ENCODE measurements at regions not wholly inside any gene's neighbourhood (a gene's known extent, or its start where the extent isn't known, plus 50 kb on each side); places are given as distances from the start of the nearest gene placed in this dataset.
"Not testable (repeated sequence)": the region's sequence is repeated elsewhere in the genome, so short reads cannot be mapped to it uniquely, and the experiment has no call there.

DNA sequence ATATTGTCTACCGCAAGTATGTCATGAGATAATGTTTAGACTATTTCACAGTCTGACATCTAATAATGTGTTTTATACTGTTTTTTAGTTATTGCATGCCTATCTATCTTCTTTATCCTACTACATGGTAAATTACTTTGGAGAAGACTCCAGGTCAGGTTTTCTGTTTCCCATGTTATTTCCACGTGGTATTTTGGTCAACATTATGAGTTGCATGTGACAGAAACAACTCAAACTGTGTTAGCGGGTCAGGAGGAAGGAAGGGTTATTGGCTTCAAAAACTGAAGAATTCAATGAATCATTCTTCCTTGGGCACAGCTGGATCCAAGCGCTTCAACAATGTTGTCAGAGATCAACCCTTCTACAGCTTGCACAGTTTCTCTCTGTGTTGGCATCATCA is 252.1 kb upstream of the CCNG1 start:
- no peak for DNase-seq

DNA sequence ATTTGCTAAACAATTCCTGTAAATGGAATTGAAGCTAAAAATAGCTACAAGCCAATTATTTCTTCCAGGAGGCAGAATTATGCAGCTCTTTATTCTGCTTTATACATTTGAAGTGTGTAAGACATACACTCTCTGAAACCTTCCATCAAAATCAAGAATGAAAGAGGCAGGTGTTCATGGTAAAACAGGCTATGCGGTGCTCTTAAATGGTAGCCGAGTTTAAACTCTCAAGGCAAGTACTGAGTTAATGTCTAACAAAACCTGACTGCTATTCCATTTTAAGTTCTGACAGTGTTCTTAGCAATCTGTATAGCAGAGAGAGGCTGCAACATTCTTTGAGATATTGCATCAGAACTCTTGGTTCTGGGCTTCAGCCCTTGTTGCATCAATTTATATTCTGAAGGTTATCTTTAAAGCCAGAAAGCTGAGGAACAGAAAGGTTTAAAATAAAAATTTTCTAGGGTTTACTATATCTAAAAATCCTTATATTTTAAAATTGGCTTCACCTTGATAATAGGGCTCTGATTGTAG is 248.3 kb upstream of the CCNG1 start:
- no peak for DNase-seq

DNA sequence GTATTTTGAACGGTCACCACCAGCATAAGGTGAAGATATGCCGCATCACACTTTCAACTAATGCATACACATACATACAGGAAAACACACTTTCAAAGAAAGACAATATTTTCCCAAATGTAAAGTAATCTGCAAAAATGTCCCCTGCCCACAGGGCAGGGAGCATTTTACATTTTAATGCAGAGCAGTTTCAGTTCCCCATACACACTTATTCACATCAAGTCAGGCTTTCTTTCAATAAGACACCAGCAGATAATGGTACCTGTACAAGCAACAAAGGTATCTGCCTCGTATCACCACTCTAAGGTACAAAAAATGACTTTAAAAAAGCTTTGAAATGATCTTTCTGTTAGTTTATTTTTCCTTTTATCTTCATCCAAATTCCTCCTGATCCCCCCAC is 247.1 kb upstream of the CCNG1 start:
- no peak for DNase-seq

DNA sequence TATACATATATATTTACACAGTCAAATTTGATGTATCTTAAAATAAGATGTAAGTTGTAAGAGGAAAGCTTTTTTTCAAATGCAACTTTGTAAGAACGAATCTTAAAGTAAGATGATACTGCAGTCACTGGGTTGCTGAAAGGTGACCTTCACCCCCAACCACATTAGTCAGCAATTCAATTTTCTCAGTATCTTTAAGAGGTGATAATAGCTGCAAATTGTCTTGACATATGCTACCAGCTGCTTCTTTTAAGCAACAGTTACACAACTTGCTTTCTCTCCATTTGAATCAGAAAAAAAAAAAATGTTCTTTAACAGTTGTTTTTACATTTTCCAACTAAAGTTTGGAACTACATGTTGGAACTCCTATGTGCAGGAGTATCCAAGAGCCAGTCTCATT is 246.6 kb upstream of the CCNG1 start:
- no peak for DNase-seq

DNA sequence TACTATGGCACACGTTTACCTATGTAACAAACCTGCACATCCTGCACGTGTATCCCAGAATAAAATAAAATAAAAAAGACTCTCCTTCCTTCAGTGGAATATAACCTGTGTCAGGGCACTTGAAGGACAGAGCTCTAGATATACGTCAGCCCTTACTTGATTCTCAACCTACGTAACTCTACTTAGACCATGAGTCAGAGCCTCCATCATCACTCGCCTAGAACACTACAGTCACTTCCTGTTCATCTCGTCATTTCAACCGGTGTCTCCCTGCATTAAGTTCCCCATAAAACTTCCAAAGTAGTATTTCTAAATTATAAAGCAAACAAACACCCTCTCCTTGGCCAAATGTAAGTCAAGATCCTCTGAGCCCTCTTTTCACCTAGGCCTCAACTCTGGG is 243.5 kb upstream of the CCNG1 start:
- no peak for DNase-seq

DNA sequence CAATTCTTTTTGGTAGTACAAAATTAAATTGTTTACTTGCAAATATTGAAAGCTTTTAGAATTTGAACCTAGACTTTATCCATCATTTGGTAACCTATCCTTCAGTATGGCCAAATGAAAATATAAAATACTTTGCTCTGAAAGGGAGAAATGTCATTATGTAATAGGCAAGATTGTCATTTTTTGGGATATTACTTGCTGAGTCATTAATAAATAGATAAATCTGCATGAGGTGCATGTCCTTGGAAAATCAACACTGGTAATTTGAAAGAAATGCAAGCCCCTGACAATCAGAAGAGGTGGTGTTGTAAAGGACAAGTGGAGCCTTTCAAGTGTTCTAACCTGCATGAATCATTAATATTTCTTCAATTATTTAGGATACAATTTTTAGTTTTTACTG is 231.8 kb upstream of the CCNG1 start:
- DNase-seq: no peak

DNA sequence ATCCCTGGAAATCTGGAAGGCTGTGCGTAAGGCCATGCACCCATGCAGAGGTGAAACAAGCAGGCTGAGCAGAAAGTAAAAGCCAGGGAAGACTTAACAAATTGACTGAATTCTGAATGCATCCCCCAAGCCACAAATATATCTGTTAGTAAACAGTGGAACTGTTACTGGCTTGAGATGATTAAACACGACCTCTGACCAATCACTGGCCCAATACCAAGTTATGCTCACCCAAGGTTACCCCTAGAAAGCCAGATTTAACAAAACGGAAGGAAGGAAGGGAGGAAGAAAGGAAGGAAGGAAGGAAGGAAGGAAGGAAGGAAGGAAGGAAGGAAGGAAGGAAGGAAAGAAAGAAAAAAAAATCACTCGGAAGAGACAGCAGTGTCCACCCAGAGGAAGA is 215.8 kb upstream of the CCNG1 start:
- DNase-seq: no peak

DNA sequence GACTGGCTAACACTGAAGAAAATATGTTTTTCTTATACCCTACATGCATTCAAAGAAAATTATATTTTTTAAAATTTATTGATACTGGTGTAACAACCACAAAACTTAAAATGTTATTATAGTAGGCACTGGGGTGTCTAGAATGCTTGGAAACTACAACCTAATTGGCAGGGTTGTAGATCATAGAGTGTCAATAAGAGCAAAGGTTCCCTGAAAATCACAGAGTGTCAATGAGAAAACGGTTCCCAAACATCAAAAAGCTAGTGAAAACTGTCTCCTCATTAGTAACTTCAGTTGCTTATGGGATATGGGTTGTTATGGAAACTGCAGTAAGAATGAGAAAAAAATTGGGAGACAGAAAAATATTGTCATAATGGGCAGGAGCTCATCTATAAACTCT is 214.4 kb upstream of the CCNG1 start:
- DNase-seq: no peak

DNA sequence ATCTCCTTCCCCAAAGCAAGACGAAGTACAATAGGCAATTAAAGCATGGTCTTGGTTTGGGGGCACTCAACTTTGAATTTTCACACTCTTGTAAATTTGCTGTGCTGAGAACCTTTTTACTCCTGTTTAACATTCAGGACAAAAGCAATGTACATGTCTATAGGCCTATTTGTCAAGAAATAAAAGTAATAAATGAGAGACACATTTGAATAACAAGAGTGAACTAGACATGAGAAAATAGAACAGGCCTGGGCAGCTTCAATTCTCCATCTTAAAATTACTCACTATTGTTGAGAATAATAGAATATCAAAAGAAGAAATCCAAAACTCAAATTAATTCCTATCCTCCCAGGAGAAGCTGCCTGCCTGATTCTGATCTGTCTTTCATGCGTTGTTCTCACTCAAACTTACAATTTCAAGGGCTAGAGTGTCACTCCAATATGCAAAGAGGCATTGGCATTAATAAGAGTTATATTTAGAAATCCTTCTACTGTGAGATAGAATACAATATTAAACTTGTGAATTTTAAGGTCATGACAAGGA is 192.9 kb upstream of the CCNG1 start:
- DNase-seq: no peak

DNA sequence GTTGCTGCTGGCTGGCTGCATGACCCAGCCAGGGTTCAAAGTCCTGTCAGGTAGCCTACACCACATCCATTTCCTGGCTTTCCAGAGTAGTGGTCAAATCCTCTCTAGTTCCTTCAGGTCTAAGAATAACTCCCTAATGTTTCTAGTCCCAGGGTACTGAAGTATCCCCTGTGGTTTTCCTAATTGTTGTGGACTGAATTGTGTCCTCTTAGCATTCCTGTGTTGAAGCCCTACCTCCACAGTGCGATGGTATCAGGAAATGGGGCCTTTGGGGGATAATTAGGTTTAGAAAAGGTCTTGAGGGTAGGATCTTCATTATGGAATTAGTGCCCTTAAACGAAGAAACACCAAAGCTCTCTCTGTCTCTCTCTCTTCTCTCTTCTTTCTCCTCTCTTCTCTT is 191.8 kb upstream of the CCNG1 start:
- no peak for DNase-seq

DNA sequence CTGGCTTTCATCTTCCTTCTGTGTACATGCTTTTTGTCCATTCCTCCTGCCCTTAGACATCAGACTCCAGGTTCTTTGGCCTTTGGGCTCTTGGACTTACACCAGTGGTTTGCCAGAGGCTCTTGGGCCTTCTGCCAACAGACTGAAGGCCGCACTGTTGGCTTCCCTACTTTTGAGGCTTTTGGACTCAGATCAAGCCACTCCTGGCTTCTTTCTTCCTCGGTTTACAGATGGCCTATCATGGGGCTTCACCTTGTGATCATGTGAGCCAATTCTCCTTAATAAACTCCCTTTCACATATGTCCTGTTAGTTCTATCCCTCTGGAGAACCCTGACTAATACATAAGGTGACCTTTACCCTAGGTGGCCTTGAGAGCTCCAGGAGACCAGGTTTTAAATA is 189.1 kb upstream of the CCNG1 start:
- DNase-seq: no peak

DNA sequence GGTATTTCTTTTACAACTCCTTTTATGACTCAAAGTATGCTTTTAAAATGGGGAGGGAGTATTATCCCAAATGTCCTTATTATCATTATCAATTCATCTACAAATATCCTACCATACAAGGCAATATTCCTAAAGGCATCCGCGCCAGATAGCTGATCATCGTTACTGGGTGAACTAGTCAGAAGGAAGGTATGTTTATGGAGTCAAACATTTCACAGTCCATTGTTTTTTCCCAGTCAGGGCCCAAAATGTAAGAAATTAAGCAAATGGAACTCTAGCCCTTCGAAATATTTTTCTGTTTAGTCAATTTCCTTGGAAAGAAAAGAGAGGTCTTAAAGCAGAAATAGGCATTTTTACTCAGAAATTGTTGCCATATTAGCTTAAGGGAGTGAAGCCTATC is 188.5 kb upstream of the CCNG1 start:
- no peak for DNase-seq

DNA sequence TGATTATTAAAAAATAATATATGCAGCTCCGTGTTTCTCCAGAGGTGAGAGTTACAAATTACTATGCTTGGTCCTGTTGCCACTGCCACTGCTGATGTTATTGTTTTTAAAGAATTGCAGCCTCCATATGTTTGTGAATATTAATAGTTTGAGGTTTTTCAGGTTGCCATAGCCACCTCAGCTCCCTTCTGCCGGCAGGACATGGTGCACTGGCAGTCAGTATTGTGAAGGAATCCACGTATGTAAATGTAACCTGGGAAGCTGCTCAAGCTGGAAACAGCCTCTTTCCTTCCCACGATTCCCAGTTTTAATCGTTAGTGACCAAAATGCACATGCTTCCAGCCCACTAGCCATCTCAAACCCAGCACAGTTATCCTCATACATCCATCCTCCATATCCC is 184.4 kb upstream of the CCNG1 start:
- DNase-seq: no peak

DNA sequence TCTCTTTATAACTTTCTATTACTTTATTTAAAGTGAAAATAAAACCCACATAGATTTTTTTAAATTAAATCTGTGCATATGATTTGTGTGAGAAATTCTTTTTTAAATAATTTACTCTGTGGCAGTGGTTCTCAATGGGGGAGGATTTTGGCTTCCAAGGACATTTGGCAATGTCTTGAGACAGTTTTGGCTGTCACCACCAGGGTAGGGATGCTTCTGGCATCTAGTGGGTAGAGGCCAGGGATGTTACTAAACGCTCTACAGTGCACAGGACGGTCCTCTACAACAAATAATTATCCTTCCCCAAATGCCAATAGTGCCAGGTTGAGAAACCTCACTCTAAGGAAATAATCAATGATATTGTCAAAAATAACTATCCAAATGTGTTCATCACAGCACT is 177.9 kb upstream of the CCNG1 start:
- no peak for DNase-seq

DNA sequence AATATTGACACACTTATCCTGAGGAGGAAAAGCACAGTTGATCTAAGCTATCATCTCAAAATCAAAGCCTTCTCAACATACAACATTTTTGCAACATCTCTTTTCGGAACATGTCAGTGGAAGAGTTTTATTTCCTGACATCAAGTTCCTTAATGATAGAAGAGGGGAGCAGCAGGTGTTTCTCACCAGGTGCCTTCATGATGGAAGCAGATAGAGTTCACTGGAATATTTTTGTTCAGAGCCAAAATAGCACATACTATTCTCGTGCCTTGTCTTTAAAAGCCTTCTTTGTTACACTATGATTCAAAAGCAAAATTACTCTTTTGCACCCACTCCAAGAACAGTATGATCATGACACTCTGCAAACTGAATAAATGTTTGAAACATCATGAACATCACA is 176.9 kb upstream of the CCNG1 start:
- no peak for DNase-seq

DNA sequence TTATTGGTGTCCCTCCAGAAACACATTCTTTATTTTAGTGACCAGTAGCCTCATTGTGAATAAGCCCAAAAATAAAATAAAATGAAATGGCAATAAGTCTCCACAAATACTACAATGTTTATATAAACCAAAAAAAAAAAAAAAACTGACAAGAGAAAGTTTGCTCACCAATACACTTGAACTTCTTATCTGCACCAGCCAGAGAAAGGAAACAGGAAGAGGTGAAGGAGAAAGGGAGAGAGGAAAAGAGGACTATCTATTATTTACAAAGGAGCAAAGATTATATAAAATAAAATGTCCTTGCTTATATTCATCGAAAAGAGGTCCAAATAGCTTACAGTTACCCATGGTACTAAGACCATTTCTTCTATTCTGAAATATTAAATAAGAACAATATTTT is 176.4 kb upstream of the CCNG1 start:
- no peak for DNase-seq

DNA sequence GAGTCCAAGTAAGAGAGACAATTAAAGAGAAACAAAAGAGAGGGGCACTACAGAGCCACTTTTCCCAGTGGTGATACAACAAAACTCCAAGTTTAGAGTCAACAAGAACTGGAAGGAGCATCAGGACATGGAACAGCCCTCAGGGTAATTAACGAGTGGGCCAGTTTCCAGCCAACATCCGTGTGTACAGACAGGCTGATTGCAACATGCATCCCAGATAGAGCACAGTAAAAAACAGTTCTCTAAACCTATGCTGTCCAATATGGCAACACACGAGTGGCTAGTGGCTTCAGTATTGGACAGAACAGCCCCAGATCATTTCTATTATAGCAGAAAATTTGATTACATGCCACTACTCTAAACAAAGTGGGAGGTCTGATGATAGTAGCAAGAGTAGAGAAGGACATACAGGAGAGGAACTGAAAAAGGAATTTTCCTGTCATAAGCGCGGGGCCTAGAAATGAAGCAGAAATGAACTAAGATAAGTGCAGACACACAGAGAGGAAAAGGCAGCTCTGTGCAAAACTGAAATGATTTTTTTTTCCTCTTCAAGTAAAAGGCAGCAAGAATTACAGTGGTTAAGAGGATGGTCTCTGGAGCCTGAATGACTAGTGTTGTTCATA is 175.6 kb upstream of the CCNG1 start:
- DNase-seq: no peak

DNA sequence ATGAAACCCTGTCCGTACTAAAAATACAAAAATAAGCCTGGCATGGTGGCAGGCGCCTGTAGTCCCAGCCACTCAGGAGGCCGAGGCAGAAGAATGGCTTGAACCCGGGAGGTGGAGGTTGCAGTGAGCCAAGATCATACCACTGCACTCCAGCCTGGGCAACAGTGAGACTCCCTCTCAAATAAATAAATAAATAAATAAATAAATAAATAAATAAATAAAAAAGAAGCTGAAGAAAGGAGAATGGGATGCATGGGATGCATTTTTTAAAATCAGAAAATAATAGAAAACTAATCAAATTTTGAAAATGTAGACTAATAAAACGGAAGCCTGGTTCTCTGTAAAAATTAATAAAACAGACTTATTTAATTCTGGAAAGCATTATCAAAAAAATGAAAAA is 171.1 kb upstream of the CCNG1 start:
- not testable (repeated sequence) for DNase-seq

DNA sequence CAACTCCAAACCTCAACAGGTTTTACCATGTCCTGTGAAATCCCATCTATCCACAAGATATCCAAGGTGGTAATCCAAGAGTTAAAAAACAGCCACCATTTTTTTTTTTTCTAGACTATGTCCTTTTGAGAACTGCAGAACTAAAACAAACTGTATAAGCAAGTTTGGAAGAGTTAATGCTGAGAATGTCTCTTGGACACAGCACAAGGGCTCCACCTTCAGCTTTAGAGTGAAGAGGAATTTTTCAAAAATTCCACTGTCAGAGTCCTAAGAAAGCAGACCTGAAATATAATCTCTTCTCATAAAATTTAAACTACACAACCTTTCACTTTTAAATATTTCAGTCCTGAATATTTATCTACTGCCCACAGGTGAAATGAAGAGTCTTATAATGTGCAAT is 167.8 kb upstream of the CCNG1 start:
- DNase-seq: no peak

DNA sequence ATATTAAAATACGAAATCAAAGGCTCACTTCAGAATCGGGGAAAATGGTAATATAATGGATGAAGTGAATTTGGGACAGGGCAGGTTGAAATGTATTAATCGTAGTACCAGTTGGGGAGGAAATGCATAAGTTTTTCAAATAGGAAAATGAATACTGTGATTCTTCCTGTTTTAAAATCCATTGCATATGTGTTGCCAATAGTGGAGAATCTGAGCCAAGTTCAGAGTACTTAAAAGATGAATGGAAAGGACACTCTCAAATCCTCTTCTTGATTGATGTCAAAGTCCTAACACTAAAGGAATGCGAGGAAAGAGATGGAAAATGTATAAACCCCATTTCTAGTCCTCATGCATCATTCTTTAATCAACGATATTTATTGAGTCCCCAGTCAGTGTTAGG is 160.9 kb upstream of the CCNG1 start:
- DNase-seq: no peak

DNA sequence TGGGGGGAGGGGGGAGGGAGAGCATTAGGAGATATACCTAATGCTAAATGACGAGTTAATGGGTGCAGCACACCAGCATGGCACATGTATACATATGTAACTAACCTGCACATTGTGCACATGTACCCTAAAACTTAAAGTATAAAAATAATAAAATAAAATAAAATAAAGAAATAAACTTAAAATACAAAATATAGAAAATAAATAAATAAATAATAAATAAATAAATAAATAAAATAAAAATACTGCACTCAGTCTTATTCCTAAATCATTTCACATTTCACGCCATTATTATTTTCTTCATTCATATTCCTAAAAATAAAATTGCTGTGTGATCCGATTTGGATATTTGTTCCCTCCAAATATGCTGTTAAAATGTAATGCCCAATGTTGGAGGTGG is 156.5 kb upstream of the CCNG1 start:
- DNase-seq: not testable (repeated sequence)

DNA sequence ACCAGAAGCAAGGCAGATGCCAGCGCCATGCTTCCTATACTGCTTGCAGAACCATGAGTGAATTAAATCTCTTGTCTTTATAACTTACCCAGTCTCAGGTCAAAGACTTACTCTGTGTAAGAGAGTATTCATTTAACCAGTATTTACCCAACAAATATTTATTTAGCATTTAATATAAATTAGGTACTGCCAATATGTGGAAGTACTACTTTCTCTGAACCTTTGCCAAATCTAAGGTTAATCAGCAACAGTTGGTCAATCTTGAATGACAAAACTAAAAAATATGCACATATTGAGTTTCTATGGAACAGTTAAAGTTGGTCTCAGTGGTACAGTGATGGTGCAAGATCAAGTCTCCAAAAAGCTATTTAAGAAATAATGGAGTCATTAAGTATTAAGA is 155.9 kb upstream of the CCNG1 start:
- DNase-seq: no peak

DNA sequence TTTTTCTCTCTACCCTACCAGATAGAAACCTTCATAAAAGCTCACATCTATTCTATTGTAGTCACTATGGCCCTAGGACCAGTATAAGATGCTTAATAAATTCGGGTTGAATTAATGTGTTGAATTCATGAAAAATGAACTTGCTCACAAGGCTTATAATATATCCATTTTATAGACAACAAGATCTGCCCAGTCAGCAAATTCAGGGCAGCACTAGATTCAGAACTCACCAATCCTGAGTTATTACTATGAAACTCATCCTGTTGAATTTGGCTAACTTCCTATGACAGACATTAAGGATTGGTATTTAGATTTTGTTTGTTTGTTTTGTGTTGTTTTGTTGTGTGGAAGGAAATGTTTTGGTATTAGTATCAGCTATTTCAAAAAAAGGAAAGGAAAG is 143.6 kb upstream of the CCNG1 start:
- DNase-seq: no peak

DNA sequence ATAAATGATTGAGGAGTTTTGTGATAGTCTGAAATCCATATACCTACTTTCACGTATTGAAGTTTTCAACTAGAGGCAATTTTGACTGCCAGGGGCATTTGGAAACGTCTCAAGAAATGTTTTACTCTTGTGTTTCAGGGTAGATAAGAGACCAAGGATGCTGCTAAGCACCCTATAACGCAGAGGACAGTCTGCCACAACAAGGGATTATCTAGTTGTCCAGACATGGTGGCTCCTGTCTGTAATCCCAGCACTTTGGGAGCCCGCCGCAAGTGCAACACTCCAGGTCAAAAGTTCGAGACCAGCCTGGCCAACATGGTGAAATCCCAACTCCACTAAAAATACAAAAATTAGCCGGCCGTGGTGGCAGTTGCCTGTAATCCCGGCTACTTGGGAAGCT is 133.7 kb upstream of the CCNG1 start:
- no peak for DNase-seq

DNA sequence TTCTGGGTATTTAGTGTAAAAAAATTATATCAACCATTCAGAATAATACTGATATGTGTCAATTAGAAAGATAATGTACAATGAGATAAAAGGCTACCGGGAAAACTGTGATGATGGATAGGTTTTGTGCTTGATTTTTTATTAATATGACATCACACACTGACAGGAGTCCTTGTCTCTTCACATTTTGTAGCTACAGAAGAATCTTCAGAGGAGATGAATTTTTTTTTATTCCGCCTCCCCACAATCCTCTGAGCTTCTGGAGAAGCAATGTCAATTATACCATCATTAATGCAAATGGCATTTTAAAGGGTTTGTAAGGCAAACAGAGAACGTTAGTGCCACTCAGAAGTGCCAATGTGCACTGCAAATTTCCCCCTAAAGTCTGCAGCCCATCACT is 131.7 kb upstream of the CCNG1 start:
- DNase-seq: no peak
